VCaP (cell line): ENCODE measurements at regions not wholly inside any gene's neighbourhood (a gene's known extent, or its start where the extent isn't known, plus 50 kb on each side); places are given as distances from the start of the nearest gene placed in this dataset.

Experiments used
- H3K27ac ChIP-seq: fragments of 450-650 bp; 2 replicates; pipeline ENCODE4 v1.5.1; 2017
- CTCF ChIP-seq: fragments of 450-650 bp; conservative IDR thresholded peaks from 2 replicates; pipeline ENCODE4 v1.5.1; 2017; ENCODE audit warnings: mild to moderate bottlenecking, moderate library complexity

- TF ChIP-seq CTCF = no peak
- H3K27ac ChIP-seq = no peak overlapping the region
Measured at GRCh38 chr3:164927728-164928127, 150.6 kb downstream of the SI start.

GRCh38 chr3:164918905-164919304 is 159.4 kb downstream of the SI start:
- H3K27ac ChIP-seq = no peak overlapping the region
- TF ChIP-seq CTCF = no peak

GRCh38 chr3:164912916-164913315 is 165.4 kb downstream of the SI start:
- H3K27ac ChIP-seq = no peak overlapping the region
- TF ChIP-seq CTCF = no peak

- TF ChIP-seq CTCF = no peak
- H3K27ac ChIP-seq = no peak overlapping the region
Measured at GRCh38 chr3:164903820-164904451, 174.4 kb downstream of the SI start.

GRCh38 chr3:164897342-164897741 is 181.0 kb downstream of the SI start:
- H3K27ac ChIP-seq = no peak overlapping the region
- no peak for TF ChIP-seq CTCF

GRCh38 chr3:164890061-164890460 is 188.2 kb downstream of the SI start:
- H3K27ac ChIP-seq = no peak overlapping the region
- no peak for TF ChIP-seq CTCF

GRCh38 chr3:164883171-164883570 is 195.1 kb downstream of the SI start:
- no peak overlapping the region for H3K27ac ChIP-seq
- no peak for TF ChIP-seq CTCF
